Ishikawa (cell line): ENCODE measurements at regions not wholly inside any gene's neighbourhood (a gene's known extent, or its start where the extent isn't known, plus 50 kb on each side); places are given as distances from the start of the nearest gene placed in this dataset.

Experiments
- CEBPB ChIP-seq: IDR thresholded peaks from 2 replicates; pipeline ENCODE4 v1.6.1; 2012
- CREB1 ChIP-seq: IDR thresholded peaks from 2 replicates; pipeline ENCODE4 v1.6.1; 2012; ENCODE audit warnings: low read depth
- EGR1 ChIP-seq: IDR thresholded peaks from 2 replicates; pipeline ENCODE4 v1.6.1; 2012
- EP300 ChIP-seq: IDR thresholded peaks from 2 replicates; pipeline ENCODE4 v1.6.1; 2012; ENCODE audit warnings: borderline replicate concordance
- FOXM1 ChIP-seq: IDR thresholded peaks from 2 replicates; pipeline ENCODE4 v1.6.1; 2012; ENCODE audit warnings: low read depth, borderline replicate concordance
- MAX ChIP-seq: IDR thresholded peaks from 2 replicates; pipeline ENCODE4 v1.6.1; 2012
- NFIC ChIP-seq: IDR thresholded peaks from 2 replicates; pipeline ENCODE4 v1.6.1; 2012
- RAD21 ChIP-seq: IDR thresholded peaks from 2 replicates; pipeline ENCODE4 v1.6.1; 2012; ENCODE audit warnings: low read depth
- REST ChIP-seq: IDR thresholded peaks from 2 replicates; pipeline ENCODE4 v1.6.1; 2012; ENCODE audit warnings: low read depth, mild to moderate bottlenecking
- TAF1 ChIP-seq: IDR thresholded peaks from 2 replicates; pipeline ENCODE4 v1.6.1; 2012; ENCODE audit warnings: low read depth, mild to moderate bottlenecking
- TCF12 ChIP-seq: IDR thresholded peaks from 2 replicates; pipeline ENCODE4 v1.6.1; 2012; ENCODE audit warnings: low read depth
- TEAD4 ChIP-seq: IDR thresholded peaks from 2 replicates; pipeline ENCODE4 v1.6.1; 2012
- YY1 ChIP-seq: IDR thresholded peaks from 2 replicates; pipeline ENCODE4 v1.6.1; 2012; ENCODE audit warnings: low read depth
- ZBTB7A ChIP-seq: IDR thresholded peaks from 2 replicates; pipeline ENCODE4 v1.6.1; 2012; ENCODE audit warnings: low read depth

GRCh38 chr11:23317816-23318215 lies 457.5 kb upstream of the CCDC179 start:
- no peak for TF ChIP-seq RAD21
- no peak for TF ChIP-seq NFIC
- TF ChIP-seq CEBPB, result no peak
- TF ChIP-seq MAX, result no peak
- no peak for TF ChIP-seq REST
- TF ChIP-seq TAF1, result no peak
- no peak for TF ChIP-seq CREB1
- TF ChIP-seq FOXM1, result no peak
- TF ChIP-seq EP300, result no peak
- TF ChIP-seq TCF12, result no peak
- no peak for TF ChIP-seq TEAD4
- TF ChIP-seq YY1, result no peak
- no peak for TF ChIP-seq ZBTB7A
- no peak for TF ChIP-seq EGR1
